ENCODE measurements at regions not wholly inside any gene's neighbourhood (a gene's known extent, or its start where the extent isn't known, plus 50 kb on each side); places are given as distances from the start of the nearest gene placed in this dataset.
"Not testable (repeated sequence)": the region's sequence is repeated elsewhere in the genome, so short reads cannot be mapped to it uniquely, and the experiment has no call there.

- peak; percentile 54 for TF ChIP-seq CTCF (IDR thresholded peaks at IDR 0.05; ENCODE audit: insufficient read depth, low read depth, low read length, missing control alignments)
- H3K4me3 ChIP-seq (ENCODE audit: low read length), result no peak overlapping the region
- DNase-seq (ENCODE audit: low read depth), result peak; percentile 46
These were observed 105.9 kb upstream of the POU3F1 start for GRCh38 chr1:38152351-38153065.

- no peak for DNase-seq (ENCODE audit: low read depth)
- H3K4me3 ChIP-seq (ENCODE audit: low read length), result no peak overlapping the region
- TF ChIP-seq CTCF (IDR thresholded peaks at IDR 0.05; ENCODE audit: insufficient read depth, low read depth, low read length, missing control alignments), result no peak
These were observed 104.8 kb upstream of the POU3F1 start for GRCh38 chr1:38151399-38151798.

DNA sequence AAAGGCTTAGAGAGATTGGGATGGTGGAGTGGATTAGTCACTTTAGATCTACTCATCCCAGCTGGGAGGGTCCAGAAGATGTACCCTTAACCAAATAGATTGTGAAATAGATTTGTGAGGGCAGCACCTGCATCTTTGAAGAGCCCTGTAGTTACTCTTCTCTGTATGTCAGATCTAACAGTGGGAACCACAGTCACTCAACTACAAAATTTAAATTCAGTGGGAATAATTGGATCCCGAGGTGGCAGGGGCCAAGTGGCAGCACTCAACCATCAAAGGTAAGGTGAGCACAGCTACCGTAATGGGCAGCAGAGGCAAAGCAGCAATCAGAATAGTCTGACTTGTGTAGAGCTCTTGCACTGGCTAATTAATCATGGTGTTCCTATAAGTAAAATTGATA is 99.5 kb upstream of the POU3F1 start:
- DNase-seq (ENCODE audit: low read depth); H3K4me3 ChIP-seq (ENCODE audit: low read length): not testable (repeated sequence)

DNA sequence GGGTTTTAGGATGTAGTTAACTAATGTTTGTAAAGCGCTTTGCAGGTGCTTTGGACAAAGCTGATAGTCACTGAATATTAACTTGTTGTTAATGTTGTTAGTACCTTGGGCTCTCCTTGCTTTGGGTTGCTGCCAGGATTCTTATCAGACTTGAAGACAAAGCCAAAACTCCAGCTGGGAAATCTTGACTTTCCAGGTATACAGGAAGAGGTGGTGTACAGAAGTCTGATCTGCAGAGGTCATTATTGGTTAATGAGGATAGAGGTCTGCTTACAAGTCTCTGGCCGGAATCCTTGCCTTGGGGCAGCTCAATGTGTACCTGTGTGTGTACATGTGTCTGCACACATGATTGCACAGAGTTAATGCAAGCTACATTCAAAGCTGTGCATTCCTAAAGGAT is 96.0 kb upstream of the POU3F1 start:
- DNase-seq (ENCODE audit: low read depth), result no peak
- no peak for TF ChIP-seq CTCF (IDR thresholded peaks at IDR 0.05; ENCODE audit: insufficient read depth, low read depth, low read length, missing control alignments)
- H3K4me3 ChIP-seq (ENCODE audit: low read length), result no peak overlapping the region

- no peak for TF ChIP-seq CTCF (IDR thresholded peaks at IDR 0.05; ENCODE audit: insufficient read depth, low read depth, low read length, missing control alignments)
- no peak overlapping the region for H3K4me3 ChIP-seq (ENCODE audit: low read length)
- no peak for DNase-seq (ENCODE audit: low read depth)
These were observed 94.9 kb upstream of the POU3F1 start for GRCh38 chr1:38141483-38141882.

DNA sequence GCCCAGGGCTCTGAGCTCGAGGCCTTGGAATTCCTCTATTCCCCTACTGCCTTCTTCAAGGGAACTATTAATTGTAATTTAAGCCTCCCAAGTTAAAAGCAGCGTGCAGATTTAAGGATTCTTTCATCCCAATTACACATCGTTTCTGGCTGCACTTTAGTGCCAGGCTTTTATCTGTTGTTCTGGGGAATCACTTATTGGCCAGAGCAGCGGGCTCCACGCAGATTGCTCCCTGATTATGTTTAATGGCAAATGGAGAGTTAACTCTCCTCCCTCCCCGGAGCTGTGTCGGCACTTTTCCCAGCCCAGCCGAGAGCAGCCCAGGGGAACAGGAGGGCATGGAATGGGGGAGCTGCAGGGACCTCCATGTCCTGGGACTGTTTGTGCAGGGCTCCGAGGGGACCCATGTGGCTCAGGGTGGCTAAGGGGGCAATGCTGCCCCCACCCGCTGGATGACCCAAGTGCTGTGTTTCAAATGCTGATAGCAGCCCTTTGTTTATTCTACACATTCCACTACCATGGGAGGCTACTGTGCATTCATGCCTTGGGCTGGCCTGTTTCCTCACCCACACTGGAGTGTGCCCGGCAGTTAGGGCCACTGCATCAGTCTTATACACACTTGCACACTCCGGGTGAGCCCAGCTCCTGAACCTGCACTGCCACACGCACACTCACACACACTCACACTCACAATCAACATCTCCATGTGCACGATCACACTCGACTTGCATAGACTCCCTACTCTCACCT is 93.3 kb upstream of the POU3F1 start:
- no peak for DNase-seq (ENCODE audit: low read depth)
- TF ChIP-seq CTCF (IDR thresholded peaks at IDR 0.05; ENCODE audit: insufficient read depth, low read depth, low read length, missing control alignments), result no peak
- H3K4me3 ChIP-seq (ENCODE audit: low read length), result no peak overlapping the region

GRCh38 chr1:38138498-38139233 is 92.1 kb upstream of the POU3F1 start:
- TF ChIP-seq CTCF (IDR thresholded peaks at IDR 0.05; ENCODE audit: insufficient read depth, low read depth, low read length, missing control alignments), result peak; percentile 40
- peak; percentile 99 for DNase-seq (ENCODE audit: low read depth)
- H3K4me3 ChIP-seq (ENCODE audit: low read length), result no peak overlapping the region

Data from epithelial cell of esophagus (primary cell).